LNCAP (cell line): ENCODE measurements at regions not wholly inside any gene's neighbourhood (a gene's known extent, or its start where the extent isn't known, plus 50 kb on each side); places are given as distances from the start of the nearest gene placed in this dataset.

Source experiments
- CTCF ChIP-seq: fragments of 450-650 bp; IDR thresholded peaks from 2 replicates; pipeline ENCODE4 v1.5.1; 2017; ENCODE audit warnings: mild to moderate bottlenecking

GRCh38 chr2:2909086-2910035 lies 468.3 kb downstream of the EIPR1 start:
- no peak for TF ChIP-seq CTCF

DNA sequence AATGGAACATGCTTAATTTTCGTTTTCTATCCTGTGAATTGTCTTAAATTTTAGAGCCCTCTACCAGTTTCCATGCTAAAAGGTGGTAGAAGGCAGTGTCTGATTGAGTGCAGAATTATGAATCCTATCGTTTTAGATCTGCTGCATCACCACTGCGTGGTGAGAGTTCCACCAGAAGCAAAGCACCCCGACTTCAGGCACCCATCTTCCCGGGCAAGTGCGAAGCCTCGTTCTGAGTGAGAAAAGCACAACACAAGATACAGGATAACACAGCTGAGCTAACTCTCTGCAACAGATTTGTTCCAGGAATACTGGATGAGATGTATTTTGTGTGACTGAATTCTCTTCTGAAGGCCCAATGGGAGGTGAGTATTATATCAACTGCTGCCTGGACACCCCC lies 471.5 kb downstream of the EIPR1 start:
- no peak for TF ChIP-seq CTCF

DNA sequence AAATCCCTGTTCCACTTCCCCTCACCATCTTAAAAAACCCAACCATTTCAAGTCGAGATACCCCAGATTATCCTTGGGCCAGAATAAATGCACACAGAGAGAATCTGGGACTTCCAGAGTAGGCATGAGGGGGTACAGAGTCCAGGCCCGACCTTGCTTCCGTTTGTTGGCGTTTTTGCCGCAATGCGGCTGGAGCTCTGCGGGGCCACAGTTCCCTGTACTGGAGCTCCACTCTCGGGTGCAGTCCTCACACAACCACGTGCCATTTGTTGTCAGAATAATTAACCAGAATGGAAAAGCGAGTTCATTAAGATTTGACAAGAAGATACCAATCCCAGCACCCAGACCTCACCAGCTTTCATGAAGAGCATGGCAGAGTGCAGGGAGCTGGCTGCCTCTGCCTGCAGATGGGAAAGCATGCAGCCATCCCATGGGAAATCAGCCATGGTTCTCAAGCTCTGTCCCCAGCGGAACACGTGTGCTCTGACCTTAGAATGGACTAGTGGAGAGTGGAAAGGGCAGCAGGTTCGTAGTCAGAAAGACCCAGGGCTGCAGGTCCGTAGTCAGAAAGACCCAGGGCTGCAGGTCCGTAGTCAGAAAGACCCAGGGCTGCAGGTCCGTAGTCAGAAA lies 472.8 kb downstream of the EIPR1 start:
- no peak for TF ChIP-seq CTCF

DNA sequence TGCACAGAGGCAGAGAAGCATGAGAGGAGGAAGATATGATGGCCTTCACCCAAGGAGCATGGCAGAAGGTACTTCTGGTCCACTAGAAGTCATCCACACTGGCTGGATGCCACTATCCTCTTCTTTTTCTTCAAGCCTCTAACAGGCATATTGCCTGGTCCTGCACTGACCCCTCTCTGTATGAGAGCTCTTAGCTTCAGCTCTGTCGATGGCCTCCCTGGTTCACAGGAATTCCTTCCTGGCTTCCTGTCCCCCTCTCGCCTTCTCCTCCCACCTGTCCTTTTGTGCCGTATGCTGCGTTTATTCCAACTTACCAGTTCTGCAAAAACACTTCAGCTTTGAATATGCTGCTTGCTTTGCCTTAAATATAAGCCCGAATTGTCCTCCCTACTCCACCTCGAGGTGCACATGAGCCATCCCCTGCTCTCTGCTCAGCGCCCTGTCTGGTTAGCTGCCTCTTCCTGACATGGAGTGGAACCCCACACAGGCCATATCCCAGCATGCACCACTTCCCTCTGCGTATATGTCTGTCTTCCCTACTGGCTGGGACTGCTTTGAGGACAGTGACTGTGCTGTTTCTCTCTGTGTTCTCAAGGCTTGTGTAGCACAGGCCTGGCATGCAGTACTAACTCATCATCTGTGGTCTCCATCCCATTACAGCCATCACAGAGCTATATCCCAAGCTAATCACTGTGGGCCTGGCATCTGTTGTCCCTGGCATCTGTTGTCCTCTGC lies 474.9 kb downstream of the EIPR1 start:
- TF ChIP-seq CTCF = no peak

- TF ChIP-seq CTCF = no peak
Observed at GRCh38 chr2:2901384-2902345, 476.0 kb downstream of the EIPR1 start.

DNA sequence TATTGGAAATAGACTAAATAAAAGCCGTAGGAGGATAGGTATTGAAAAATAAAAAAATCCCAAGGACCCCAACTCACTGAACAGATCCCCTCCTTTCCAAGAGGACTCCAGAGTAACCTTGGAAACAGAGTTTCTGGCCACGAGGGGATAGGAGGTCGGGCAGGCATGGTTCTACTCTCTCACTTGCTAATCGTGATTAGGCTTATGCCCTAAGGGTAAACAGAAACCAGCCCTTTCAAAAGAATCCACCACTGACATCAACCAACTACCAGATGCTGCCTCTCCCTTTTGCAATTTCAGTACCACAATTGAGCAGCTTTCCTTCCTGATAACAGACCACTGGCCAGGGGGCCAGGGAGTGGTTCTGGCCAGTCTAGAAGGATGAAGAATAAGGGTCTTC lies 477.8 kb downstream of the EIPR1 start:
- TF ChIP-seq CTCF = no peak

DNA sequence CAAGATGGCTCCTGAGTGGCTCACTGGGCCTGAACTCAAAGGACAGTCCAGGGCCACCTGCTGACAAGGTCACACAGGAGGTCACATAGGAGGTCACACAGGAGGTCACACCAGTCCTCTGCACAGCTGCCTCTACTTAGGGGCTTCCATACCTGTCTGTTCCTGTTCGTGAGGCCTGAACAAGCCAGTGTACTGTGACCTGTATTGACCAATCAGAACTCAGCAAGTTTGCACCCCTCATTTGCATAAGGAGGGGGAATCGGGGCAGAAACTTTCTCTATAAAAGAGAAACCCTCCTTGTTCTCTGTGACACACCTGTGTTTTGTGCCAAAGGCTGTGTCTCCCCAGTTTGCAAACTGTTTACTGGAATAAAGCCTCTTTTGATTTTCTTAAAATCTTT lies 478.9 kb downstream of the EIPR1 start:
- no peak for TF ChIP-seq CTCF
